Upper lobe of left lung (tissue), 6 donors: ENCODE measurements at regions not wholly inside any gene's neighbourhood (a gene's known extent, or its start where the extent isn't known, plus 50 kb on each side); places are given as distances from the start of the nearest gene placed in this dataset.
A peak's percentile ranks its signal among the peaks of the same experiment; 100 is the strongest.

ENCODE experiments used
- ATAC-seq, 2 donors: fragments of 200-7000 bp; cut with Tn5 transposase; one replicate each; pipeline ENCODE4 v1.9.1; 2022; ENCODE audit warnings: mild to moderate bottlenecking in 2 of 2, moderate library complexity in 2 of 2; ENCODE audit not compliant: low FRiP score in 2 of 2
- DNase-seq, 2 donors: peaks; one replicate each; pipeline ENCODE4 v3.0.0-alpha.2; 2019 to 2020
- H3K27ac ChIP-seq, 4 donors: fragments of 200-600 bp; sonication (generic); one replicate each; pipeline ENCODE4 v1.5.1; 2016 to 2019
- H3K27me3 ChIP-seq, 4 donors: fragments of 200-600 bp; sonication (generic); one replicate each; pipeline ENCODE4 v1.5.1; 2017 to 2019
- H3K36me3 ChIP-seq, 4 donors: fragments of 200-600 bp; sonication (generic); one replicate each; pipeline ENCODE4 v1.5.1; 2016 to 2019
- H3K4me1 ChIP-seq, 4 donors: fragments of 200-600 bp; sonication (generic); one replicate each; pipeline ENCODE4 v1.5.1; 2018 to 2019
- H3K4me3 ChIP-seq, 4 donors: fragments of 200-600 bp; sonication (generic); one replicate each; pipeline ENCODE4 v1.5.1; 2017 to 2019; ENCODE audit warnings: mild to moderate bottlenecking in 2 of 4, moderate library complexity in 1 of 4
- H3K9me3 ChIP-seq, 4 donors: fragments of 200-600 bp; sonication (generic); one replicate each; pipeline ENCODE4 v1.5.1; 2018 to 2019
- EP300 ChIP-seq, 4 donors: sonication (generic); formaldehyde crosslinking; IDR thresholded peaks; one replicate each; pipeline ENCODE4 v1.5.1; 2017; ENCODE audit warnings: antibody characterized with exemption in 4 of 4, control low read depth in 2 of 4
- POLR2A ChIP-seq, 4 donors: fragments of 450-650 bp; IDR thresholded peaks; one replicate each; pipeline ENCODE4 v1.5.1; 2016 to 2017; ENCODE audit warnings: antibody characterized with exemption in 4 of 4, mild to moderate bottlenecking in 2 of 4
- POLR2AphosphoS5 ChIP-seq, 2 donors: sonication (generic); formaldehyde crosslinking; IDR thresholded peaks; one replicate each; pipeline ENCODE4 v1.5.1; 2017; ENCODE audit warnings: antibody characterized with exemption in 2 of 2
- WGBS, 2 donors: methylation state at CpG; one replicate each; pipeline ENCODE4 v1.1.5; 2017 to 2018; 5-methylcytosine and 5-hydroxymethylcytosine counted together
- TF ChIP-seq, protein P1 (sequence below), 6 experiments: fragments of 450-650 bp in 4 of 6; fragments of 200-600 bp in 2 of 6; sonication (generic) in 2 of 6; IDR thresholded peaks; one replicate each; pipeline ENCODE4 v1.5.1; 2016 to 2019; ENCODE audit warnings: antibody characterized with exemption in 6 of 6
- donor health status: DM: no; HTN: no; CAD: no; lungs with moderate emphysema.
- donor health status: DM: no; HTN: yes; CAD: no; lungs with severe emphysema.

DNA sequence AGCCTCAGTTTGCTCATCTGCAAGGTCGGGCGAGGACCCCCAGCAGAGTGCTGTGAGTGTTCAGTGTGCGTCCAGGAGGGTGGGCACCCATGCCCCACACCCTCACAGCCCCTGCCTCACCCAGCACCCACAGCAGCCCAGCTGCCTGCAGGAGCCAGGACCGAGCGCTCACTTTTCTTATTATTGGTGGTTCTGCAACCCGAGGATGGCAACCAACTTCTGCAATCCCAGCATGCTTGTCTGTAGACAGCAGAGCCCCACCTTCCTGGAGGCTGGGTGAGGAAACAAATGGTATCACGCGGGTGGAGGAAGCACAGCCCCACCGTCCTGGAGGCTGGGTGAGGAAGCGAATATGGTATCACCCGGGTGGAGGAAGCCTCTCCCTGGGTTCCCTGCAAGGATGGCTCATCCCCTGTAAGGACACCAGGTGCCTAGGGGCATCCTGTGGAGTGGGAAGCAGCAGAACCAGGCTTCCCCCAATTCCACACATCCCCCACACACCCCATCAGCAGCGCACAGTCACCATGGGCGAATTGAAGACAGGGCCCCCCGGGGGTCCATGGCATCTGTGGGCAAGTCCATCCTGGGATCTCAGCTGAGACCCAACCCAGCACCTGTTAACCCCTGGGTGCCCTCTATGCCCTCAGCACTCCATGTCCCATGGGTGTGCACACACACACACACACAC is 220.5 kb upstream of the RAB6C start:
- H3K4me3 ChIP-seq = peak overlapping the region in 3 of 4 donors; percentile 16 to 41 (median 41)

DNA sequence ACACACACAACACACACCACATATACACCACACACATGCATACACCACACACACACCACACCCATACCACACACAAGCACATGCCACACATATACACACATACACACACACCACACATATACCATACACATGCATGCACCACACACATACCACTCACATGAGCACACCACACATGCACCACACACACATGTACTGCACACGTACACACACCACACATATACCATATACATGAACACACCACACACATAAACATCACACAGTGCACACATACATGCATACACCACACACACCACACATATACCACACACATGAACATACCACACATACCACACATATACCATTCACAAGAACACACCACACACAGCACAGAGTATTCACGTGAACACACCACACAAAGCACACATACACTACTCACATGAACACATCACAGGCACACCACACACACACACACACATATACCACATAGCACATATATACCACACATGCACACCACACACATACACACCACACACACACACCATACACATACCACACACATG is 219.9 kb upstream of the RAB6C start:
- TF ChIP-seq POLR2AphosphoS5 (IDR thresholded peaks at IDR 0.05) (no peak), POLR2A (IDR thresholded peaks at IDR 0.05) (no peak), EP300 (IDR thresholded peaks at IDR 0.05) (no peak)
- TF ChIP-seq, protein P1, sequence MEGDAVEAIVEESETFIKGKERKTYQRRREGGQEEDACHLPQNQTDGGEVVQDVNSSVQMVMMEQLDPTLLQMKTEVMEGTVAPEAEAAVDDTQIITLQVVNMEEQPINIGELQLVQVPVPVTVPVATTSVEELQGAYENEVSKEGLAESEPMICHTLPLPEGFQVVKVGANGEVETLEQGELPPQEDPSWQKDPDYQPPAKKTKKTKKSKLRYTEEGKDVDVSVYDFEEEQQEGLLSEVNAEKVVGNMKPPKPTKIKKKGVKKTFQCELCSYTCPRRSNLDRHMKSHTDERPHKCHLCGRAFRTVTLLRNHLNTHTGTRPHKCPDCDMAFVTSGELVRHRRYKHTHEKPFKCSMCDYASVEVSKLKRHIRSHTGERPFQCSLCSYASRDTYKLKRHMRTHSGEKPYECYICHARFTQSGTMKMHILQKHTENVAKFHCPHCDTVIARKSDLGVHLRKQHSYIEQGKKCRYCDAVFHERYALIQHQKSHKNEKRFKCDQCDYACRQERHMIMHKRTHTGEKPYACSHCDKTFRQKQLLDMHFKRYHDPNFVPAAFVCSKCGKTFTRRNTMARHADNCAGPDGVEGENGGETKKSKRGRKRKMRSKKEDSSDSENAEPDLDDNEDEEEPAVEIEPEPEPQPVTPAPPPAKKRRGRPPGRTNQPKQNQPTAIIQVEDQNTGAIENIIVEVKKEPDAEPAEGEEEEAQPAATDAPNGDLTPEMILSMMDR (IDR thresholded peaks at IDR 0.05) = no peak
- Histone ChIP-seq H3K27ac (no peak overlapping the region), H3K36me3 (no peaks in the 10 kb centered on the region), H3K4me1 (peaks cover 0 to 5% (median 0%) of the 10 kb centered on the region in 4 donors), H3K27me3 (no peaks in the 10 kb centered on the region), H3K4me3 (no peak overlapping the region), H3K9me3 (no peaks in the 10 kb centered on the region)
- DNase-seq (no peak), ATAC-seq (peak in 1 of 2 donors; percentile 2)
- WGBS, 2 donors = 88 to 95% methylated on average over 2 of the region's 2 CpGs

More for the DNA sequence above, 220.5 kb upstream of the RAB6C start:
- no peaks in the 10 kb centered on the region for H3K36me3 ChIP-seq
- H3K27ac ChIP-seq = no peak overlapping the region
- 55 to 56% methylated on average over 3 to 14 of the region's 14 CpGs for WGBS, 2 donors
- TF ChIP-seq EP300 (IDR thresholded peaks at IDR 0.05) (no peak), POLR2AphosphoS5 (IDR thresholded peaks at IDR 0.05) (no peak), POLR2A (IDR thresholded peaks at IDR 0.05) (no peak)
- TF ChIP-seq, protein P1 (IDR thresholded peaks at IDR 0.05) = no peak
- H3K27me3 ChIP-seq = no peaks in the 10 kb centered on the region
- ATAC-seq = peak in 1 of 2 donors; percentile 80
- DNase-seq = peak; percentile 54
- H3K9me3 ChIP-seq = no peaks in the 10 kb centered on the region
- peaks cover 0 to 5% (median 0%) of the 10 kb centered on the region in 4 donors for H3K4me1 ChIP-seq

DNA sequence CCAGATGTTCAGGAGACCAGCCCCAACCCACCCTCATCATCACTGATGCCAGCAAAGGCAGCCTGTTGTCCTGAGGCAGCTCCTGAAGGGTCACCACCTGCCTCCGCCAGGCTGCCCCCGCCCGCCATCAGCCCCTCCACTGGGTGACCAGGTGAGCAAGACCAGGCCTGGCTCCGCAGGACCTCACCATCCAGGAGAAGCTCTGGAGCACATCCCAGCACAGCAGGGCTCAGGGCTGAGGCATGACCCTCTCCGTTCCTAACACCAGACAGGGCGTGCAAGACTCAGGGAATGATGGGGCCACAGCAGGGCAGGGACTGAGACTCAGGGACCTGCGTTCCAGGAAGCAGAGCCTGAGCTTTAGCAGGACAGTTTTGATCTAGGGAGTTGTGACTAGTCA is 218.8 kb upstream of the RAB6C start:
- Histone ChIP-seq H3K36me3 (no peaks in the 10 kb centered on the region), H3K4me3 (no peak overlapping the region), H3K9me3 (no peaks in the 10 kb centered on the region), H3K27ac (no peak overlapping the region), H3K4me1 (peaks cover 0 to 5% (median 0%) of the 10 kb centered on the region in 4 donors), H3K27me3 (no peaks in the 10 kb centered on the region)
- peak in 1 of 2 donors; percentile 73 for DNase-seq
- TF ChIP-seq POLR2A (IDR thresholded peaks at IDR 0.05) (no peak), EP300 (IDR thresholded peaks at IDR 0.05) (no peak), POLR2AphosphoS5 (IDR thresholded peaks at IDR 0.05) (no peak)
- TF ChIP-seq, protein P1 (IDR thresholded peaks at IDR 0.05) = no peak
- WGBS, 2 donors = 91 to 95% methylated on average over 7 of the region's 7 CpGs
- ATAC-seq = no peak

DNA sequence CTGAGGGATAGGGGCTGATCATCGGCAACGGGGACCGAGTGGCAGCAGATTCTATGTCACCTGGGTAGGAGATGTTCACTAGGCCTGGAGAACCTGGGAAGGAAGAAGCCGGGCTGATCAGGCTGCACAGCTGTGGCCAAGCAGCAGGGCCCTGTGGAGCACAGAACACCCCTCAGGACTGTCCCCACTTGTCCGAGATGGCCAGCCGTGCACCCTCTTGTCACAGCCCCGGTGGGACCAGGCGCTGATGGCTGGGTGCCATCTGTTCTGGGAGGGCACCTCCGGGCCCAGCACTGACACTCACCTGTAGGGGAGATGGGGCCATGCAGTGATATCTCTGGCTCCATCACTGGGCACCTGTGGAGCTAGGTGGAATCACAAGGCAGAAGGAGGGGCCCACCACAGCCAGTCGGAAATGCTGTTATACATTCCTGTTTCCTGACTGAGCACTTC is 217.9 kb upstream of the RAB6C start:
- Histone ChIP-seq H3K27ac (no peak overlapping the region), H3K9me3 (no peaks in the 10 kb centered on the region), H3K4me1 (peaks cover 0 to 5% (median 0%) of the 10 kb centered on the region in 4 donors), H3K36me3 (no peaks in the 10 kb centered on the region), H3K27me3 (no peaks in the 10 kb centered on the region), H3K4me3 (no peak overlapping the region)
- ATAC-seq (no peak), DNase-seq (peak in 1 of 2 donors; percentile 64)
- no peak for TF ChIP-seq POLR2AphosphoS5 (IDR thresholded peaks at IDR 0.05)
- no peak for TF ChIP-seq POLR2A (IDR thresholded peaks at IDR 0.05)
- TF ChIP-seq, protein P1 (IDR thresholded peaks at IDR 0.05) = no peak
- TF ChIP-seq EP300 (IDR thresholded peaks at IDR 0.05) = no peak
- WGBS, 2 donors = 90 to 92% methylated on average over 9 to 10 of the region's 10 CpGs
